ENCODE measurements at regions not wholly inside any gene's neighbourhood (a gene's known extent, or its start where the extent isn't known, plus 50 kb on each side); places are given as distances from the start of the nearest gene placed in this dataset.

GRCh38 chr4:71677568-71677967 is 106.3 kb downstream of the GC start:
- H3K4me3 ChIP-seq (ENCODE audit: low read depth, low read length), result no peak overlapping the region
- H3K9me3 ChIP-seq (ENCODE audit: severe bottlenecking), result no peaks in the 10 kb centered on the region
- no peak overlapping the region for H3K27ac ChIP-seq
- H3K36me3 ChIP-seq, result no peaks in the 10 kb centered on the region
- TF ChIP-seq CTCF (IDR thresholded peaks at IDR 0.05; ENCODE audit: low read depth, low read length), result no peak
- DNase-seq, result no peak
- H3K27me3 ChIP-seq (ENCODE audit: insufficient read depth, low read depth, severe bottlenecking), result no peaks in the 10 kb centered on the region

GRCh38 chr4:71669291-71669690 is 114.6 kb downstream of the GC start:
- Histone ChIP-seq H3K36me3 (no peaks in the 10 kb centered on the region), H3K27me3 (ENCODE audit: insufficient read depth, low read depth, severe bottlenecking) (no peaks in the 10 kb centered on the region), H3K9me3 (ENCODE audit: severe bottlenecking) (no peaks in the 10 kb centered on the region), H3K4me3 (ENCODE audit: low read depth, low read length) (no peak overlapping the region), H3K27ac (no peak overlapping the region)
- no peak for DNase-seq
- TF ChIP-seq CTCF (IDR thresholded peaks at IDR 0.05; ENCODE audit: low read depth, low read length), result no peak

GRCh38 chr4:71665358-71665757 is 118.5 kb downstream of the GC start:
- no peak for TF ChIP-seq CTCF (IDR thresholded peaks at IDR 0.05; ENCODE audit: low read depth, low read length)
- H3K4me3 ChIP-seq (ENCODE audit: low read depth, low read length), result no peak overlapping the region
- DNase-seq, result no peak
- H3K27me3 ChIP-seq (ENCODE audit: insufficient read depth, low read depth, severe bottlenecking), result no peaks in the 10 kb centered on the region
- H3K36me3 ChIP-seq, result no peaks in the 10 kb centered on the region
- no peak overlapping the region for H3K27ac ChIP-seq
- H3K9me3 ChIP-seq (ENCODE audit: severe bottlenecking), result no peaks in the 10 kb centered on the region

- Histone ChIP-seq H3K36me3 (no peaks in the 10 kb centered on the region), H3K27me3 (ENCODE audit: insufficient read depth, low read depth, severe bottlenecking) (no peaks in the 10 kb centered on the region), H3K9me3 (ENCODE audit: severe bottlenecking) (no peaks in the 10 kb centered on the region), H3K4me3 (ENCODE audit: low read depth, low read length) (no peak overlapping the region), H3K27ac (no peak overlapping the region)
- no peak for TF ChIP-seq CTCF (IDR thresholded peaks at IDR 0.05; ENCODE audit: low read depth, low read length)
- DNase-seq, result no peak
Observed at GRCh38 chr4:71664366-71664765, 119.5 kb downstream of the GC start.

GRCh38 chr4:71663780-71664179 is 120.1 kb downstream of the GC start:
- Histone ChIP-seq H3K36me3 (no peaks in the 10 kb centered on the region), H3K4me3 (ENCODE audit: low read depth, low read length) (no peak overlapping the region), H3K27me3 (ENCODE audit: insufficient read depth, low read depth, severe bottlenecking) (no peaks in the 10 kb centered on the region), H3K9me3 (ENCODE audit: severe bottlenecking) (no peaks in the 10 kb centered on the region), H3K27ac (no peak overlapping the region)
- DNase-seq, result no peak
- no peak for TF ChIP-seq CTCF (IDR thresholded peaks at IDR 0.05; ENCODE audit: low read depth, low read length)

GRCh38 chr4:71659979-71660378 is 123.9 kb downstream of the GC start:
- H3K27ac ChIP-seq, result no peak overlapping the region
- no peak for TF ChIP-seq CTCF (IDR thresholded peaks at IDR 0.05; ENCODE audit: low read depth, low read length)

More at GRCh38 chr4:71659979-71660378, 123.9 kb downstream of the GC start:
- H3K27me3 ChIP-seq (ENCODE audit: insufficient read depth, low read depth, severe bottlenecking), result no peaks in the 10 kb centered on the region
- no peaks in the 10 kb centered on the region for H3K36me3 ChIP-seq
- no peak for DNase-seq
- no peaks in the 10 kb centered on the region for H3K9me3 ChIP-seq (ENCODE audit: severe bottlenecking)
- H3K4me3 ChIP-seq (ENCODE audit: low read depth, low read length), result no peak overlapping the region
